ENCODE measurements at regions not wholly inside any gene's neighbourhood (a gene's known extent, or its start where the extent isn't known, plus 50 kb on each side); places are given as distances from the start of the nearest gene placed in this dataset.

DNA sequence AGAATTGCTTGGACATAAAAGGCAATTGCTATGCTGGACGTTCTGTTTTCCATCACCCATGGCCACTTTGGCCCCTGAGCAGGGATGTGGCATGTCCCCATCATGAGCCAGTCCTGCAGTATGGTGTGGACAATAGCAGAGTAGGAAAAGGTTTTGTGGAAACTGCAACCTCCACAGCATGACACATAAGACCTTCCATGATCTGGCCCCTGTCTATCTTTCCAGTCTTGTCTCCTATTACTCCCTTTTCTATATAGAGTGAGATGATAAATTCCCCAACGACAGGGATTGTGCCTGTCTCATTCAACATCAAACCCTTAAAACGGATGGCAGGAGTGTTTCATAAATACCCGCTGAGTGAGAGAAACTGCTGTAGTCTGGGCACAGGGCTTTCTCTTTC is 174.7 kb upstream of the PTCH1 start:
- no peaks in the 10 kb centered on the region for H3K4me1 ChIP-seq (ENCODE audit: control insufficient read depth, insufficient read depth, low read length)
- no peak overlapping the region for H3K27ac ChIP-seq (ENCODE audit: extremely low read depth, low read depth, low read length)
- no peaks in the 10 kb centered on the region for H3K36me3 ChIP-seq (ENCODE audit: control insufficient read depth in 2 of 2, insufficient read depth in 1 of 2, low read length in 2 of 2)
- H3K9me3 ChIP-seq (ENCODE audit: control insufficient read depth, insufficient read depth, low read depth, low read length): no peaks in the 10 kb centered on the region
- CTCF ChIA-PET: no interaction called here
- TF ChIP-seq SCRT1 (tag by site-specific recombination; IDR thresholded peaks at IDR 0.05; ENCODE audit: borderline replicate concordance): no peak
- TF ChIP-seq, protein P1, sequence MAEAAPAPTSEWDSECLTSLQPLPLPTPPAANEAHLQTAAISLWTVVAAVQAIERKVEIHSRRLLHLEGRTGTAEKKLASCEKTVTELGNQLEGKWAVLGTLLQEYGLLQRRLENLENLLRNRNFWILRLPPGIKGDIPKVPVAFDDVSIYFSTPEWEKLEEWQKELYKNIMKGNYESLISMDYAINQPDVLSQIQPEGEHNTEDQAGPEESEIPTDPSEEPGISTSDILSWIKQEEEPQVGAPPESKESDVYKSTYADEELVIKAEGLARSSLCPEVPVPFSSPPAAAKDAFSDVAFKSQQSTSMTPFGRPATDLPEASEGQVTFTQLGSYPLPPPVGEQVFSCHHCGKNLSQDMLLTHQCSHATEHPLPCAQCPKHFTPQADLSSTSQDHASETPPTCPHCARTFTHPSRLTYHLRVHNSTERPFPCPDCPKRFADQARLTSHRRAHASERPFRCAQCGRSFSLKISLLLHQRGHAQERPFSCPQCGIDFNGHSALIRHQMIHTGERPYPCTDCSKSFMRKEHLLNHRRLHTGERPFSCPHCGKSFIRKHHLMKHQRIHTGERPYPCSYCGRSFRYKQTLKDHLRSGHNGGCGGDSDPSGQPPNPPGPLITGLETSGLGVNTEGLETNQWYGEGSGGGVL (tag by site-specific recombination; IDR thresholded peaks at IDR 0.05): no peak
- TF ChIP-seq TCF7L2 (IDR thresholded peaks at IDR 0.05; ENCODE audit: borderline replicate concordance, low read depth, low read length): no peak
- TF ChIP-seq IKZF3 (tag by site-specific recombination; IDR thresholded peaks at IDR 0.05): no peak
- no peak for TF ChIP-seq ZNF239 (tag by site-specific recombination; IDR thresholded peaks at IDR 0.05)
- TF ChIP-seq MYNN (tag by site-specific recombination; IDR thresholded peaks at IDR 0.05; ENCODE audit: borderline replicate concordance): no peak
- no peak for TF ChIP-seq ZNF157 (tag by site-specific recombination; IDR thresholded peaks at IDR 0.05)
- no peak for TF ChIP-seq ZBTB21 (tag by site-specific recombination; IDR thresholded peaks at IDR 0.05)
- no peak for TF ChIP-seq ZNF221 (tag by site-specific recombination; IDR thresholded peaks at IDR 0.05; ENCODE audit: borderline replicate concordance)
- TF ChIP-seq, protein P2, sequence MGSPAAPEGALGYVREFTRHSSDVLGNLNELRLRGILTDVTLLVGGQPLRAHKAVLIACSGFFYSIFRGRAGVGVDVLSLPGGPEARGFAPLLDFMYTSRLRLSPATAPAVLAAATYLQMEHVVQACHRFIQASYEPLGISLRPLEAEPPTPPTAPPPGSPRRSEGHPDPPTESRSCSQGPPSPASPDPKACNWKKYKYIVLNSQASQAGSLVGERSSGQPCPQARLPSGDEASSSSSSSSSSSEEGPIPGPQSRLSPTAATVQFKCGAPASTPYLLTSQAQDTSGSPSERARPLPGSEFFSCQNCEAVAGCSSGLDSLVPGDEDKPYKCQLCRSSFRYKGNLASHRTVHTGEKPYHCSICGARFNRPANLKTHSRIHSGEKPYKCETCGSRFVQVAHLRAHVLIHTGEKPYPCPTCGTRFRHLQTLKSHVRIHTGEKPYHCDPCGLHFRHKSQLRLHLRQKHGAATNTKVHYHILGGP (tag by site-specific recombination; IDR thresholded peaks at IDR 0.05): no peak
- no peak for TF ChIP-seq ZNF670 (tag by site-specific recombination; IDR thresholded peaks at IDR 0.05; ENCODE audit: low read depth)
- no peak for TF ChIP-seq ZNF530 (tag by site-specific recombination; IDR thresholded peaks at IDR 0.05; ENCODE audit: low read depth)
- TF ChIP-seq ZNF555 (tag by site-specific recombination; conservative IDR thresholded peaks at IDR 0.05): no peak
- no peak for TF ChIP-seq ZBTB17 (tag by site-specific recombination; IDR thresholded peaks at IDR 0.05)
- TF ChIP-seq KLF1 (tag by site-specific recombination; IDR thresholded peaks at IDR 0.05): no peak
- no peak for TF ChIP-seq ZNF311 (tag by site-specific recombination; IDR thresholded peaks at IDR 0.05; ENCODE audit: borderline replicate concordance)
- no peak overlapping the region for H3K4me3 ChIP-seq (ENCODE audit: low read depth, low read length)
- POLR2A ChIA-PET: no interaction called here

DNA sequence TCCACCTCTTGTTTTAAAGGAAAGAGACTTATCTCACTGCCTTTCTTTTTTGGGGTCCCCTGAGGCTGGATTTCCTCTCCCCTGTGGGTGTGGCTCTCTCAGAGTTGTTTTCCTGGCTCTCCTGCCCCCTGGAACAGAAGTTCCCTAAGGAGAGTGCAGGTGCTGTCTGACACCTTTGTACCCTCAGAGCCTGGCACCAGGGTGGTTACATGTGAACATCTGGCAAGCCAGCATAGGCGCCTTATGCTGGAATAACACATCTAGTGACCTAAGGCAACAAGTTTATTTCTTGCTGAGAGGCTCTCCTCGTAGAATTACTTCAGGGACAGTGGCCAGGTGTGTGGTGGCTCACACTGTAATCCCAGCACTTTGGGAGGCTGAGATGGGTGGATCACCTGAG is 172.9 kb upstream of the PTCH1 start:
- Histone ChIP-seq H3K4me1 (ENCODE audit: control insufficient read depth, insufficient read depth, low read length) (no peaks in the 10 kb centered on the region), H3K9me3 (ENCODE audit: control insufficient read depth, insufficient read depth, low read depth, low read length) (no peaks in the 10 kb centered on the region), H3K4me3 (ENCODE audit: low read depth, low read length) (no peak overlapping the region), H3K36me3 (ENCODE audit: control insufficient read depth in 2 of 2, insufficient read depth in 1 of 2, low read length in 2 of 2) (no peaks in the 10 kb centered on the region), H3K27ac (ENCODE audit: extremely low read depth, low read depth, low read length) (no peak overlapping the region)
- TF ChIP-seq, protein P3, sequence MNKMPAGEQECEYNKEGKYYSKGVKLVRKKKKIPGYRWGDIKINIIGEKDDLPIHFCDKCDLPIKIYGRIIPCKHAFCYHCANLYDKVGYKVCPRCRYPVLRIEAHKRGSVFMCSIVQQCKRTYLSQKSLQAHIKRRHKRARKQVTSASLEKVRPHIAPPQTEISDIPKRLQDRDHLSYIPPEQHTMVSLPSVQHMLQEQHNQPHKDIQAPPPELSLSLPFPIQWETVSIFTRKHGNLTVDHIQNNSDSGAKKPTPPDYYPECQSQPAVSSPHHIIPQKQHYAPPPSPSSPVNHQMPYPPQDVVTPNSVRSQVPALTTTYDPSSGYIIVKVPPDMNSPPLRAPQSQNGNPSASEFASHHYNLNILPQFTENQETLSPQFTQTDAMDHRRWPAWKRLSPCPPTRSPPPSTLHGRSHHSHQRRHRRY (tag by site-specific recombination; IDR thresholded peaks at IDR 0.05): no peak
- TF ChIP-seq ZNF707 (tag by site-specific recombination; IDR thresholded peaks at IDR 0.05) (no peak), SP2 (tag by site-specific recombination; IDR thresholded peaks at IDR 0.05) (no peak), KLF9 (tag by site-specific recombination; IDR thresholded peaks at IDR 0.05; ENCODE audit: low read depth) (no peak), ZNF791 (tag by site-specific recombination; IDR thresholded peaks at IDR 0.05) (no peak)
- ChIA-PET CTCF (no interaction called here), POLR2A (no interaction called here)
